NCI-H1048 (cell line): ENCODE measurements at regions not wholly inside any gene's neighbourhood (a gene's known extent, or its start where the extent isn't known, plus 50 kb on each side); places are given as distances from the start of the nearest gene placed in this dataset.

Experiments used
- DNase-seq: peaks from one replicate; lab custom pipeline; 2025; lab: John Stamatoyannopoulos, UW

DNA sequence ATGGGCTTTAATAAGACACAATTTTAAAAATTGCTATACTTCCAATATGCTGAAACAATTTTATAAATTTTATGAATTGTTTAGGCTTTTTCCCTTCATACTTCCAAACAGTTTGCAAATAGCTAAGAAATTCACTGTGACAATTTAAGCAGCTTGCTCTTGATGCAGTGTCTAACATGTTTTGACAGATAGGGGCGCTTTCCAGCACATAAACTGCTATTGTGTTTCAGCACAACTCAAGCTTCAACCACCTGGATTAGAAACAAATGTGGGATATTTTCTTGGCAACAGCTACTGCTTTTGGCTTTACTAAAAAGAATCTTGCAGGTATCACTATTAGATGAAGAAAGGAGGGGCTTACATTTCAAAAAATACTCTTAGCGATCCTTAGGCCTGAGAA lies 565.8 kb upstream of the DPPA4 start:
- DNase-seq = no peak

DNA sequence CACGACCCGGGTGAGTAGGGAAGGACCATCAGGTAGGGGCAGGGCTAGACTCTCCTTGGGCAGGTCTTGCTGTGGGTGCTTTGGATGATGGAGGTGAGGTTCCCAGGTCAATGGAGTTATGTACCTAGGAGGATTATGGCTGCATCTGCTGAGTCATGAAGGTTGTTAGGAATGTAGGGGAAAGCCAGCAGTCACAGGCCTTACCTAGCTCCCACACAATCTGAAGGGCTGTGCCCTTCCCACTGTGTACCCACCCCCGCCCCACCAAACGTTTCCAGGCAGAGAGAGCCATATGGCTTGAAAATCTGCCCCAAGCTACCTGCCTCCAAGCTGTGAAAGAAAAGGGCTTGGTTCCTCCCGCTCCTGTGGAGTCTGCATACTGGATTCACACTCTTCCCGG lies 573.4 kb upstream of the DPPA4 start:
- DNase-seq = no peak

DNA sequence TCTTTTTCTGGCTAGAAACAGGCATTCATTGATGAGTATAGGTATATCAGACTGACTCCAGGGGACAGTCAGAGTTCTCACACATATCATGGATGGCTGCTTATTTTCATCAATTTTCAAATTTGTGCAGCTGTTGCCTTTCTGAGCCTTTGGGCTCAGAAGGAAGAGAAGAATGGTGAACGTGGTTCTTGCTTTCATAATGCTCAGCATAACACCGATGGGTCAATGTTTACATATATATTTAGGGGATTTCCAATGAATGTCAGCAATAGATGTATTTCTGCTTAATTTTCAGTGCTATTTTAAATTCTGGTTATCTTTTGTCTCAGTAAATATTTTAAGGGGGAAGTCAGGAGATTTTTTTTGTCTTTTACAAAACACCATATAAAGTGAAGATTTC lies 581.4 kb upstream of the DPPA4 start:
- DNase-seq = no peak

DNA sequence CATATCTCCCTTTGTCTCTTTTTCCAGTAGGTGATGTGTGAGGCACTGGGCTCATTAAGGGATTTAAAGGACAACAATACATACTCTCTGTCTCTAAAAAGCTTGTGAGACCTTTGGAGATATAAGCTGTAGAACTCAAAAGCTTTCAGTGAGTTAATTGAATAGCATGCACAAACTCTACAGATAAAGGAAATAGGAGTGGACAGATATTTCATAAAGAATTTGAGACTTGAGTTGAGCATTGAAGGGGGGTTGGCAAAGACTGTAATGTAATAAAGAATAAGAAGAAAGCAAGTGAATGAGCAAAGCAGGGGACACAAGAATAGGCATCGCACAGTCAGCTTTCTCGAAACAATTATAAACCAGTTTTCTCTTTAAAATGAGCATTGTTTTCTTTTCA lies 583.4 kb upstream of the DPPA4 start:
- no peak for DNase-seq

DNA sequence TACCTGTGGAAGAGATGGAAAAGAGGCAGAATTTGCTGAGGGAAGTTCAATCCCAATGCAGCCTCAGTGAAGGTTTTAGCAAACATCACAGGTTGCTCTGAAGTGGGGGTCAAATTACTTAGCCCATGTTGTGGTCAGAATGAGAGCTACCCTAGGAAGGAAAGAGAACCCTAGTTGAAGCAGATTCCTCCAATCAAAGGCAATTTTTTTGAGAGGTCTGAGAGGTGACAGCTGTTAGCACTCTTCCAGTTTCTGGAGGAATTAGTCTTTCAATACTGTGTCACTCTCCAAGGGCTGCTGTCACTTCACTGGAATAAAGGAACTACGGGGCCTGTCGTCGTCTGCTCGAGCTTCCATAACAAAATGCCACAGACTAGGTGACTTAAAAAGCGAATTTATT lies 584.2 kb upstream of the DPPA4 start:
- DNase-seq = no peak

- DNase-seq = no peak
Observed at GRCh38 chr3:109922856-109923255, 585.5 kb upstream of the DPPA4 start.

DNA sequence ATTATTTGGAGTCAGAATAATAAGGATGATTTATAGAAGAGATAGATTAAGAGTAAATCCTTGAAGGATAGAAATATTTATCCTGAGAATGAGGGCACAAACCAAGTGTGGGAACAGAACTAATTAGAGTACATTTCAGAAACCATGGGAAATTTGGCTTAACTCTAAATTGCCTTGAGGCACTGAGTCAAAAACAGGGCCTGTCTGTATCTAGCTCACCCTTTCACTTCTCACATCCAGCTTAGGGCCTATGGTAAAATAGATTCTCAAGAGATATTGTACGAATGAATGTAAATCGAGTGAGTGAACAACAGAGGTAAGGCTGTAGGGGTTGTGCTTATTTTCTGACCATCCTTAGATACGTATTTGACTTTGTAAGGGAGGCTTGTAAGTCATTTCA lies 586.1 kb upstream of the DPPA4 start:
- no peak for DNase-seq

DNA sequence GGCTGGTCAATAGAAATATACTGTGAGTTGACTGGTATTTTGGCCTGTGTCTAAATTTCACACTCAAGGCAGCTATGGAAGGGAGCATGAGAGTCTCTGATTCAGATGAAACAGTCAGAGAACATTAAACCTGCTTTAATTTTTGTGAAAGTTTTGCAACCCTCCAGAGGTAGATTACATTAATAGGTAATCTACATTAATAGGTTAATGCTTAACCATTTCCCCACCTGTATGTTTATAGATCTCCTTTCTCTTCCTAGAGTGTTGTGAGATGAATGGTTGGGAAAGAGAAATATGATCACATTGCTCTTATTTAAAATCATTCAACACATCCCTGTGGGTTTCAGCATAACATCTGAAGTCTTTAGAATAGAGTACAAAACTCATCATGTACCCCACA lies 586.9 kb upstream of the DPPA4 start:
- DNase-seq = no peak

DNA sequence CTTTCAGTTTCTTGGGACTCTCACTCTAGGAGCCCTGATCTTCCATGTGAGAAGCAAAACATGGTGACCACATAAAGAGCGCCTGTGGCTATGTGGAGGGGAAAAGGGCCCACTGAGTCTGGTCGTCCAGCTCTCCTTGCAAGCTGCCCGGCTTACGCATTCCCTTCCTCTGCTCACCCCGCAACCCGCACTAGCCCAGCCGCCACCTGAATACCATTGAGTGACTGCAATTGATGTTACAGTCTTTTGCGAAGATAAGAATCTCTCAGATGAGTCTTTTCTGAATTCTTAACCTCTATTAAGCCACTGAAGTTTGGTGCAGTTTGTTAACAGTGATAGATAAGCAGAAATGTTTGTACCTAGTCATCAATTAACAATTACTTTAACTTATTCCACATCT lies 589.0 kb upstream of the DPPA4 start:
- no peak for DNase-seq

DNA sequence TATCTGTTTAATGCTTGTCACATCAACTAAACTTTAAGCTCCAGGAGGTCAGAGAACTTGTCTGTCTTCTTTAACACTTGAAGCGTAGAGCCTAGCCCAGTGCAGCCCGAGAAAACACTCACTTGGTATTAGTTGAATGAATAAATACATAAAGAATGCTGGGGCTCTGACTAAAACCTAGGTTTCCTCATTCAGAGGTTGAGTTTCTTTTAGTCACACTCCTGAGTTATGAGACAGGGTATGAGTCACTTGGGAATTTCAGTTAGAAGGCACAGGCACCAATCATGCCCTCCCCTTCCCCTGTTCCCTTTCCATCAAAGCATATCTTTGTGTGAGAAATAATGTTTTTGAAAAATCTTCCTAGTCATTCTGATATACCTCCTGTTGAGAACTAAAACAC lies 589.8 kb upstream of the DPPA4 start:
- no peak for DNase-seq

- DNase-seq = no peak
Observed at GRCh38 chr3:109927726-109928125, 590.4 kb upstream of the DPPA4 start.

GRCh38 chr3:109930582-109930981 lies 593.2 kb upstream of the DPPA4 start:
- no peak for DNase-seq

- no peak for DNase-seq
Observed at GRCh38 chr3:109933576-109933975, 596.2 kb upstream of the DPPA4 start.

DNA sequence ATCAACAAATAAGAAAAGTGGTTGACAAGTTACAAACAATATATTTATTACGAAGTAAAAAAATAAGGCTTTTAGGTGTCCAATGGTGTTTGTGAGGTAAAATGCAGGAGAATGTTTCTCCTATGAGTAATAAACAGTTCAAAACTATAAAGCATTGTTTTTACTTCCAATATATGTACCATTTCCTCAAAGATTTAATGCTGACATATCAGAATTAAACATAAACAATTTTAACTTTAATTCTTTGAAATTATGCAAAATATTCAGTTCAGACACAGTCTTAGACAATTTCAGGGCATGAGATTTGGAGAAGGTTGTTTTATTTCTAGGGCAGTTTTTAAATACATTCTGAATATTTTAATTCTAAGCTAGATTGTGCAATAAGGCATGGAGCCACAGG lies 602.5 kb upstream of the DPPA4 start:
- no peak for DNase-seq

- DNase-seq = no peak
Observed at GRCh38 chr3:109943181-109943580, 605.8 kb upstream of the DPPA4 start.

DNA sequence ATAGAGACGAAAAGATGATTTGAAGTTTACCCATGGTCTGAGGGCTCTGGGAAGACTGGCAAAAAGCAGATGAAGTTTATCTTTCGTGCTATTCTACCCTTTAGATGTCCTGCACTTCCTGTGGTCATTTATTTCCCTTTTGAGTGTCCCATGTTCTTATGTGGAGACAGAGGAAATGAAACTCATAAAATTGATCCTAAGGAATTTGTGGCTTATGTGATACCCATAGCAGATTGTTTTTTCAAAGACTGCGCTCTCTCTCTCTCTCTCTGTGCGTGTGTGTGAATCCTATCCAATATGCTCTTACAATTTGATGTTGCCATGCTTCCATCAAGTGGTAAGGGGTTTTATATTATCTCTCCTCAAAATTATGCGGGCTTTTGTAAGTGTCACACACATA lies 607.5 kb upstream of the DPPA4 start:
- DNase-seq = no peak

- DNase-seq = no peak
Observed at GRCh38 chr3:109952924-109953323, 615.6 kb upstream of the DPPA4 start.

- no peak for DNase-seq
Observed at GRCh38 chr3:109963831-109964230, 626.5 kb upstream of the DPPA4 start.

GRCh38 chr3:109973733-109974132 lies 636.4 kb upstream of the DPPA4 start:
- DNase-seq = no peak

- no peak for DNase-seq
Observed at GRCh38 chr3:109977897-109978296, 640.6 kb upstream of the DPPA4 start.

DNA sequence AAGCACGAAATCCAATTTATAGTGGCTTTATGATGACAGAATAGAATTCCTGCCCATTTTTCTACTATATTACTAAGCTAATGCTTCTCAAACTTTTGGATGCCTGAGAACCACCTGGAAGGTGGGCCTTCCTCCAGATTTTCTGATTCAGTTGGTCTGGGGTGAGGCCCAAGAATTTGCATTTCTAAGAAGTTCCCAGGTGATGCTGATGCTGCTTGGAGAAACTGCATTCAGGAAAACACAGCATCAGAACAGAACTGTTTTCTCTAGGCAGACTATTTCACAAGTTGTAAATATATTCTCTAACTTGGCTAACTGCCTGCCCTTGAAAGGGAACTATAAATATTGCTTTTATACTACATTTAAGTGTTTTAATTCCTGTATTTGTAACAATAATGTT lies 644.9 kb upstream of the DPPA4 start:
- no peak for DNase-seq

- no peak for DNase-seq
Observed at GRCh38 chr3:109984976-109985375, 647.6 kb upstream of the DPPA4 start.

- DNase-seq = no peak
Observed at GRCh38 chr3:109985943-109986555, 648.7 kb upstream of the DPPA4 start.

GRCh38 chr3:109994853-109995252 lies 657.5 kb upstream of the DPPA4 start:
- no peak for DNase-seq

- DNase-seq = no peak
Observed at GRCh38 chr3:109995377-109995776, 658.0 kb upstream of the DPPA4 start.
